ENCODE measurements at regions not wholly inside any gene's neighbourhood (a gene's known extent, or its start where the extent isn't known, plus 50 kb on each side); places are given as distances from the start of the nearest gene placed in this dataset.

DNA sequence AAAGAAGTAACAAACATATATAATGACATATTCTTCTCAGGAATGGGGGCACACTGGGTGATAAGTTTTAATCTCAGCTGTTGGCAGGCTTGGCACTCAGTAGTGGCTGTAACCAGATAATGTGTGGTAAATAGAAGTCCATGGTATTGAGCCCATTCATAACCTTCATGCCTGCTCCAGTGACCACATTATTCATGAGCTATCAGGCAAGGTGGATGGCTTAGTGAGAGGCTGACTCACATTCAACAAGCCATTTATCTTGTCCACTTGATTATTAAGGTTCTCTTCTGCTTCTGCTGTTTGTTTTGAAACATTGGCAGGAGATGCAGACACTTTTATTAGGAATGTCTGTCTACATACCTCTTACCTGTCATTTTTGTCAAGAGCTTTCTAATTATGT lies 950.4 kb upstream of the LRFN5 start (continued):
- TF ChIP-seq, protein P1, sequence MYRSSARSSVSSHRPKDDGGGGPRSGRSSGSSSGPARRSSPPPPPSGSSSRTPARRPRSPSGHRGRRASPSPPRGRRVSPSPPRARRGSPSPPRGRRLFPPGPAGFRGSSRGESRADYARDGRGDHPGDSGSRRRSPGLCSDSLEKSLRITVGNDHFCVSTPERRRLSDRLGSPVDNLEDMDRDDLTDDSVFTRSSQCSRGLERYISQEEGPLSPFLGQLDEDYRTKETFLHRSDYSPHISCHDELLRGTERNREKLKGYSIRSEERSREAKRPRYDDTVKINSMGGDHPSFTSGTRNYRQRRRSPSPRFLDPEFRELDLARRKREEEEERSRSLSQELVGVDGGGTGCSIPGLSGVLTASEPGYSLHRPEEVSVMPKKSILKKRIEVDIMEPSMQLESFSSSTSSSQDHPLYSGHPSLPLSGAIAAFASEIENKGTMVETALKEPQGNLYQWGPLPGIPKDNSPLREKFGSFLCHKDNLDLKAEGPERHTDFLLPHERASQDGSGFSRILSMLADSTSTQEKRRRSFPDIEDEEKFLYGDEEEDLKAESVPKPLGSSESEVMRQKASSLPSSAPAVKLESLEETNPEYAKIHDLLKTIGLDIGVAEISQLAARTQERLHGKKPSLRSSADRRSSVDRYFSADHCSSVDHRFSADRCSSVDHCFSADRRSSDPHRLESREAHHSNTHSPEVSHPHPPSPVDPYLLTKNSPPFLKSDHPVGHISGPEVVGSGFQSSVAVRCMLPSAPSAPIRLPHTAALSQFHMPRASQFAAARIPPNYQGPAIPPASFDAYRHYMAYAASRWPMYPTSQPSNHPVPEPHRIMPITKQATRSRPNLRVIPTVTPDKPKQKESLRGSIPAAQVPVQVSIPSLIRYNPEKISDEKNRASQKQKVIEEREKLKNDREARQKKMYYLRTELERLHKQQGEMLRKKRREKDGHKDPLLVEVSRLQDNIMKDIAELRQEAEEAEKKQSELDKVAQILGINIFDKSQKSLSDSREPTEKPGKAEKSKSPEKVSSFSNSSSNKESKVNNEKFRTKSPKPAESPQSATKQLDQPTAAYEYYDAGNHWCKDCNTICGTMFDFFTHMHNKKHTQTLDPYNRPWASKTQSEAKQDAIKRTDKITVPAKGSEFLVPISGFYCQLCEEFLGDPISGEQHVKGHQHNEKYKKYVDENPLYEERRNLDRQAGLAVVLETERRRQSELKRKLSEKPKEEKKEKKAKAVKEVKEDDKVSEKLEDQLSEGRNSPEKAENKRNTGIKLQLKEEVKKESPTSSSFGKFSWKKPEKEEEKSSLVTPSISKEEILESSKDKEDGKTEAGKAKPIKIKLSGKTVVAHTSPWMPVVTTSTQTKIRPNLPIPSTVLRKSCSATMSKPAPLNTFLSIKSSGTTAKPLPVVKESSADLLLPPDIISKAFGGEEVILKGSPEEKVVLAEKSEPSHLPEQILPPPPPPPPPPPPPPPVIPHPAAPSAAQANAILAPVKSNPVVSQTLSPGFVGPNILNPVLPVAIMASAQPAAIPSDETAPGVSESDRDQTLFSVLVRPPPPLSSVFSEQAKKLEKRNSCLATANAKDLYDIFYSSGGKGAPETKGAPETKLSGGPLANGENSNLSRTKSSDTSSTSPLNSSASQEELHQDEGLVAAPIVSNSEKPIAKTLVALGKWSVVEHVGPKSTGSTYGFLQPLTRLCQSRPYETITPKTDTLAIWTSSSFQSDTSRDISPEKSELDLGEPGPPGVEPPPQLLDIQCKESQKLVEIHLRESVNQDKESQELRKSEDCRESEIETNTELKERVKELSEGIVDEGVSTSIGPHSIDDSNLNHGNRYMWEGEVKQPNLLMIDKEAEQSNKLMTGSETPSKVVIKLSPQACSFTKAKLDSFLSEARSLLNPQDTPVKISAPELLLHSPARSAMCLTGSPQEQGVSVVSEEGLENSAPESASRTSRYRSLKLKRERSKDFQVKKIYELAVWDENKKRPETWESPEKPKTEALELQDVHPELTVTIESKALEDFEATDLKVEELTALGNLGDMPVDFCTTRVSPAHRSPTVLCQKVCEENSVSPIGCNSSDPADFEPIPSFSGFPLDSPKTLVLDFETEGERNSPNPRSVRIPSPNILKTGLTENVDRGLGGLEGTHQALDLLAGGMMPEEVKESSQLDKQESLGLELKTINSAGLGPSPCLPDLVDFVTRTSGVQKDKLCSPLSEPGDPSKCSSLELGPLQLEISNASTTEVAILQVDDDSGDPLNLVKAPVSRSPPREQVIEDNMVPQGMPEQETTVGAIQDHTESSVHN (CRISPR knock-in tag; IDR thresholded peaks at IDR 0.05) = no peak
- no peak for TF ChIP-seq ZNF790 (CRISPR knock-in tag; IDR thresholded peaks at IDR 0.05; ENCODE audit: borderline replicate concordance)
- TF ChIP-seq GATAD2A (CRISPR knock-in tag; IDR thresholded peaks at IDR 0.05) = no peak
- no peak for TF ChIP-seq ARNT (IDR thresholded peaks at IDR 0.05)
- no peak for TF ChIP-seq GATA4 (IDR thresholded peaks at IDR 0.05; ENCODE audit: borderline replicate concordance, low read depth)

DNA sequence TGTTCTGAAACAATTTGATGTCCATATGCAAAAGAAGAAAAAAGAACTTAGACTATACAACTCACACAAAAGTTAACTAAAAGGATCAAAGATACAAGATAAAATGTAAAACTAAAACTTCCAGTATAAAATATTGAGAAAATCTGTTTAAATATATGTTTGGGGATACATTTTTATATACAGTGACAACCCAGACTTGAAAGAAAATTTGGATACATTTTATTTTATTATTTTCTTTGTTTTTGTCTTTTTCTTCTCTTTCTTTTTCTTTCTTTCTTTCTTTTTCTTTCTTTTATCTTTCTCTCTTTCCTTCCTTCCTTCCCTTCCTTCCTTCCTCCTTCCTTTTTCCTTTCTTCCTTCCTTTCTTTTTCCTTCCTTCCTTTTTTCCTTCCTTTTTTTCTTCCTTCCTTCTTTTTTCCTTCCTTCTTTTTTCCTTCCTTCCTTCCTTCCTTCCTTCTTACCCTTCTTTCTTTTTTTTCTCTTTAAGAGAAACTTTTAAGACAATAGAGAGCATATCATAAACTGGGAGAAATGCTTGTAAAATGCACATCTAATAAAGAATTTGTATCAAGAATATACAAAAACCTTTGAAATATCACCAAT lies 954.5 kb upstream of the LRFN5 start:
- DNase-seq (ENCODE audit: low spot score) (no peak), ATAC-seq (no peak), FAIRE-seq (no peak)
- Histone ChIP-seq H3K79me2 (ENCODE audit: insufficient read depth, low read length) (no peaks in the 10 kb centered on the region), H3K4me2 (ENCODE audit: low read depth, low read length) (no peak overlapping the region), H3K9ac (ENCODE audit: insufficient read depth, low read depth, low read length) (no peak overlapping the region), H3K9me3 (ENCODE audit: low read length) (peaks cover 77% of the 10 kb centered on the region), H4K20me1 (ENCODE audit: insufficient read depth, low read length) (no peaks in the 10 kb centered on the region), H3K4me3 (replicated peaks in 1 of 3; ENCODE audit: insufficient read depth in 1 of 3, low read depth in 2 of 3, low read length in 3 of 3) (no peak overlapping the region), H2AFZ (ENCODE audit: low read length) (no peak overlapping the region), H3K36me3 (replicated peaks in 1 of 2; ENCODE audit: control insufficient read depth in 1 of 2, insufficient read depth in 2 of 2, low read length in 2 of 2) (no peaks in the 10 kb centered on the region), H3K27ac (ENCODE audit: extremely low read length, insufficient read depth, low read length) (no peak overlapping the region), H3K27me3 (ENCODE audit: control insufficient read depth in 1 of 2, insufficient read depth in 2 of 2, low read length in 2 of 2) (no peaks in the 10 kb centered on the region), H3K4me1 (ENCODE audit: insufficient read depth, low read length) (no peaks in the 10 kb centered on the region)
- intact Hi-C loops (cut with micrococcal nuclease; ENCODE audit: unreplicated experiment) = no loop called here
- BruUV-seq (replicated peaks) = no TSS peak
- POLR2A ChIA-PET = no interaction called here
- in situ Hi-C loops (cut with HindIII; ENCODE audit: extremely low pct_ligation_motif_present, low pct_unique_long_range_greater_than_20kb) = no loop called here
- CTCF ChIA-PET (ENCODE audit: low intra/inter-chr PET ratio, low total read pairs) = no interaction called here
- TF ChIP-seq TOE1 (CRISPR knock-in tag; IDR thresholded peaks at IDR 0.05) (no peak), ARNT (IDR thresholded peaks at IDR 0.05) (0 out of 2 replicates have a peak, but pooled peaks have one; percentile 54), ZNF335 (CRISPR knock-in tag; IDR thresholded peaks at IDR 0.05) (no peak), ZNF33A (CRISPR knock-in tag; IDR thresholded peaks at IDR 0.05; ENCODE audit: borderline replicate concordance) (no peak)
- TF ChIP-seq, protein P2, sequence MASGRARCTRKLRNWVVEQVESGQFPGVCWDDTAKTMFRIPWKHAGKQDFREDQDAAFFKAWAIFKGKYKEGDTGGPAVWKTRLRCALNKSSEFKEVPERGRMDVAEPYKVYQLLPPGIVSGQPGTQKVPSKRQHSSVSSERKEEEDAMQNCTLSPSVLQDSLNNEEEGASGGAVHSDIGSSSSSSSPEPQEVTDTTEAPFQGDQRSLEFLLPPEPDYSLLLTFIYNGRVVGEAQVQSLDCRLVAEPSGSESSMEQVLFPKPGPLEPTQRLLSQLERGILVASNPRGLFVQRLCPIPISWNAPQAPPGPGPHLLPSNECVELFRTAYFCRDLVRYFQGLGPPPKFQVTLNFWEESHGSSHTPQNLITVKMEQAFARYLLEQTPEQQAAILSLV (CRISPR knock-in tag; IDR thresholded peaks at IDR 0.05; ENCODE audit: borderline replicate concordance) = no peak

Measured in HepG2 (cell line).